K562 (cell line): ENCODE measurements at regions not wholly inside any gene's neighbourhood (a gene's known extent, or its start where the extent isn't known, plus 50 kb on each side); places are given as distances from the start of the nearest gene placed in this dataset.

ENCODE experiments used
- E2F1 ChIP-seq: sonication (generic); formaldehyde crosslinking; IDR thresholded peaks from 2 replicates; pipeline ENCODE4 v1.8.1; 2023; ENCODE audit warnings: mild to moderate bottlenecking, missing genetic modification reagents, moderate library complexity
- HDAC8 ChIP-seq: fragments of 450-650 bp; IDR thresholded peaks from 2 replicates; pipeline ENCODE4 v1.6.1; 2016; ENCODE audit warnings: mild to moderate bottlenecking, missing genetic modification characterization, moderate library complexity, missing compliant biosample characterization
- HOMEZ ChIP-seq: fragments of 250-450 bp; sonication (Bioruptor Pico); IDR thresholded peaks from 2 replicates; pipeline ENCODE4 v1.4.0; 2020; ENCODE audit warnings: mild to moderate bottlenecking, moderate library complexity
- ZMIZ1 ChIP-seq, 2 experiments: fragments of 150-350 bp in 1 of 2; IDR thresholded peaks; 2 replicates each; pipeline ENCODE4 v1.6.1; 2012 to 2016; ENCODE audit warnings: low read depth in 2 of 2, low read length in 2 of 2, mild to moderate bottlenecking in 1 of 2, moderate library complexity in 1 of 2
- ZNF277 ChIP-seq: fragments of 250-450 bp; sonication (Bioruptor Pico); IDR thresholded peaks from 2 replicates; pipeline ENCODE4 v1.8.0; 2022; ENCODE audit warnings: inconsistent platforms, mild to moderate bottlenecking, moderate library complexity, borderline replicate concordance
- ZNF384 ChIP-seq: IDR thresholded peaks from 2 replicates; pipeline ENCODE4 v1.6.1; 2012; ENCODE audit warnings: low read depth, low read length, improper control_type of control experiment

GRCh38 chr1:56073614-56074006 is 505.8 kb downstream of the PLPP3 start (continued):
- TF ChIP-seq ZMIZ1 (IDR thresholded peaks at IDR 0.05; ENCODE audit: low read depth in 2 of 2, low read length in 2 of 2), result no peak
- TF ChIP-seq ZNF277 (CRISPR knock-in tag), result no peak
- TF ChIP-seq HOMEZ, result no peak
- no peak for TF ChIP-seq ZNF384
- TF ChIP-seq E2F1 (CRISPR knock-in tag), result no peak
- no peak for TF ChIP-seq HDAC8 (tag)
